ENCODE measurements at regions not wholly inside any gene's neighbourhood (a gene's known extent, or its start where the extent isn't known, plus 50 kb on each side); places are given as distances from the start of the nearest gene placed in this dataset.
"Not testable (repeated sequence)": the region's sequence is repeated elsewhere in the genome, so short reads cannot be mapped to it uniquely, and the experiment has no call there.

- Histone ChIP-seq H3K4me3 (no peak overlapping the region), H3K27ac (no peak overlapping the region)
Measured at GRCh38 chr2:40002339-40002738, 223.3 kb upstream of the THUMPD2 start.

DNA sequence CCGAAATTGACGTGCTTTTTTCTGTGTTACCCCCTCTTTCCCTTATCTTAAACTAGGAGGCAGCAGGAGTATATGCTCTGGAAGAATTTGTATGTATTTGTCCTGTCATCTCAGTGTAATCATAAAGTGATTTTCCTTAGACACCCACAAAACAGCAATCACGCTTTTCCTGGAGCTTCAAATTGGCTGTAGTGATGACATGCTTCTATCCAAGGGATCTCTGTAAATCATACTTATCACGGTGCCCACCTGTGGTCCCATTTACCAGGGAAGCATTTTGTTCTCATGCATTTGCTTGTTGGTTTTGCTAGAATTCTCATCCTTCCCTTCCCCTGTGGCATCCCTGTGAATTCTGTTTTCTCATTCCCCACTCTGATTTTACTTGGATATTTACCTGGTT is 220.8 kb upstream of the THUMPD2 start:
- H3K27ac ChIP-seq = no peak overlapping the region
- H3K4me3 ChIP-seq = no peak overlapping the region

DNA sequence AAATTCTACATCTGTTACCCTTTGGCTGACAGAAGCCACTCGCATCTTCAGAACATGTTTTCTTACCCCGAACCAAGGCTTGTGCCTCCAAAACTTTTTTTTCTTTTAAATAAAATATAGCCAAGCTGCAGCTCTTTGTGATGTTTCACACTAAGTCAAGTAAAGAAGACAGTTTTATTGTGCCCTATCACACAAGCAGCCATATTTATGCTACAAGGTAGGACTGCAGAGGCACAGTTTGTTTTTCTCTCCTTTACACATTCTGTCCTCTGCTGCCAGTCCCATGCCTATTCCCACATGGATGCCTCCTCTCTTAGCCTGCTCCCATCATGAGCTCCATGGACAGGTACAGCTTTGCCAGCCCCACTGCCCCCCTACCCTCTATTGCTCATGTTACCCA is 219.6 kb upstream of the THUMPD2 start:
- Histone ChIP-seq H3K4me3 (no peak overlapping the region), H3K27ac (no peak overlapping the region)

- no peak overlapping the region for H3K4me3 ChIP-seq
- H3K27ac ChIP-seq = no peak overlapping the region
Measured at GRCh38 chr2:39996653-39997080, 217.6 kb upstream of the THUMPD2 start.

- Histone ChIP-seq H3K4me3 (no peak overlapping the region), H3K27ac (no peak overlapping the region)
Measured at GRCh38 chr2:39995005-39995737, 216.1 kb upstream of the THUMPD2 start.

- H3K4me3 ChIP-seq = no peak overlapping the region
- no peak overlapping the region for H3K27ac ChIP-seq
Measured at GRCh38 chr2:39994151-39994550, 215.1 kb upstream of the THUMPD2 start.

- H3K27ac ChIP-seq = no peak overlapping the region
Measured at GRCh38 chr2:39991298-39991697, 212.2 kb upstream of the THUMPD2 start.

DNA sequence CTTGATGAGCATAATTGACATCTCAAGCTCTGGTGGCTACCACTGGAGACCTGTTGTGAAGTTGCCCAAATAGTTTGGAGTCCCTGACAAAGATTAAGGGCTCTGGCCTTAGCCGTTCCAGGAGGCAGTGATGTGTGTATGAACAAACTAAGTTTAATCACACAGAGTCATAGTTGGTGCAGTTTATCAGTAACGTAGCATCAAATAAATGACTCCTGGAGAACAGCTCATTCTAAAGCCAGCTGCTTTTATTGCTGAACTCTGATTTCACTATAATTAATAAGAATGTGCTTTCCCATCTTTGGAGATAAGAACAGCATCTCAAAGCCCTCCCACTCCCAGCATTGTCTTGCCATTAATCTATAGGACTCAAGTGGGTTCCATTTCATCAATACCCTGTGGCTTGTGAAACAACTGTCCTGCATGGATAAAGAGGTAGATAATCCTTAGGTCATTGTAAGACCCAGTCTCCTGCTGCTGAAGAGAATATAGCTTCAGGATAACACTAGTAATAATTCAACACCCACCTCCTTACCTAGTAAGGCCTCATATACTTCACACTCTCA is 211.4 kb upstream of the THUMPD2 start:
- Histone ChIP-seq H3K4me3 (no peak overlapping the region), H3K27ac (no peak overlapping the region)

More at GRCh38 chr2:39991298-39991697, 212.2 kb upstream of the THUMPD2 start:
- no peak overlapping the region for H3K4me3 ChIP-seq

- no peak overlapping the region for H3K4me3 ChIP-seq
- H3K27ac ChIP-seq = no peak overlapping the region
Measured at GRCh38 chr2:39989888-39990287, 210.8 kb upstream of the THUMPD2 start.

DNA sequence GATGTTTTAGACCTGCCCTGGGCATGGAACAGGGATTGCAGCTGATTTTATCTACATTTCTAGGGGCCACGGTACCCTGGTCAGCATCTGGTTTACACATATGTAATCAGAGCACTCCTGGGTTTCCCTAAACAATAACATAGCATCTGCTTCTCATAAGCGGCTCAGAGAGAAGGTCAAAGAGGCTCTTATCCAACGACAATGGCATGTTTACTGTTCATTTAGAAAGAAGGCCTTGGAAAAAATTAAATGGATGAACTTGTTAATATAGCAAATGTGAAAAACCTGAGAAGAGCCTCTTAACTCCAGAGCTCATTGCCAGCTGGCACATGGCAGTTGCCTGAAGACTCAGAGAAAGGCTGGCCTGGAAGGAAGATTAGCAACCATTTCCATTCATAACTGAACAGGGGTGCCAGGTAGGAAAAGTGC is 202.8 kb upstream of the THUMPD2 start:
- H3K4me3 ChIP-seq = no peak overlapping the region
- H3K27ac ChIP-seq = no peak overlapping the region

GRCh38 chr2:39975476-39976020 is 196.5 kb upstream of the THUMPD2 start:
- no peak overlapping the region for H3K27ac ChIP-seq

GRCh38 chr2:39968037-39968436 is 189.0 kb upstream of the THUMPD2 start:
- no peak overlapping the region for H3K27ac ChIP-seq
- H3K4me3 ChIP-seq = no peak overlapping the region

More at GRCh38 chr2:39975476-39976020, 196.5 kb upstream of the THUMPD2 start:
- H3K4me3 ChIP-seq = no peak overlapping the region

- not testable (repeated sequence) for H3K4me3 ChIP-seq
Measured at GRCh38 chr2:39960681-39961080, 181.6 kb upstream of the THUMPD2 start.

DNA sequence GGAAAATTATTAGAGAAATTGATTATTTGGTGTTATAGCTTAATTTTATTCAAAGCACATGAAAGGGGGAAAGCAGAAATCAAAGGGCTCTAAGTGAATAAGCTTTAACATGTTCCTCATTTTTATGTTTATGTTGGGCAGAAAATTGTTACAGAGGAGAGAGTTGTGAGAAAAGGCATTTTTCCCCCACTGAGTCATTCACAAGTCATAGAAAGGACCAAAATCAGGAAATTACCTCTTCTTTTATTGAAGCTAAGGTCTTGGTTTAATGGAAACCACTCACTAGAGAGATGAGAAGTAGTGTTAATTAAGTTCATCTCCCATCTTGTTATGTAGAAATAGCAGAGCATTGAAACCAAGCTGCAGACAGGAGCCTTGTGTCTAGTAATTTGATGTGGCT is 175.3 kb upstream of the THUMPD2 start:
- H3K27ac ChIP-seq = no peak overlapping the region
- no peak overlapping the region for H3K4me3 ChIP-seq

More at GRCh38 chr2:39960681-39961080, 181.6 kb upstream of the THUMPD2 start:
- H3K27ac ChIP-seq = not testable (repeated sequence)

DNA sequence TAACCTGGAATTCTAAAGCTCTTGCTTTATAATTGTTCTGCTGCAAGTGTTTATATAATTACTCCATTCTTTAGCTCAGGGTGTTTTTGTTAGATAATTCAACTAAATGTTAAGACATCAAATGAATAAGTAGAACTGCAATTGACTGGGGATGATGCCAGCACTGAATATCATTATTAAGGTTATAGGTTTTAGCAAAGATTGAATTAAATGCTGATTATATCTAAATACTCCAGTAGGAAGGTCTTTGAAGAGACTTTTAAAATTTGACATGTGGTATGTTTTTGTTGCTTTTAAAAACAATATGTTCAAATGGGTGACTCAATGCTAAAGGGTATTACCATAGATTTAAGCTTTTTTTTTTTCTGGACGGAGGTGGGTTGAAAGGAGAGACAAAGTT is 170.1 kb upstream of the THUMPD2 start:
- Histone ChIP-seq H3K27ac (no peak overlapping the region), H3K4me3 (no peak overlapping the region)

DNA sequence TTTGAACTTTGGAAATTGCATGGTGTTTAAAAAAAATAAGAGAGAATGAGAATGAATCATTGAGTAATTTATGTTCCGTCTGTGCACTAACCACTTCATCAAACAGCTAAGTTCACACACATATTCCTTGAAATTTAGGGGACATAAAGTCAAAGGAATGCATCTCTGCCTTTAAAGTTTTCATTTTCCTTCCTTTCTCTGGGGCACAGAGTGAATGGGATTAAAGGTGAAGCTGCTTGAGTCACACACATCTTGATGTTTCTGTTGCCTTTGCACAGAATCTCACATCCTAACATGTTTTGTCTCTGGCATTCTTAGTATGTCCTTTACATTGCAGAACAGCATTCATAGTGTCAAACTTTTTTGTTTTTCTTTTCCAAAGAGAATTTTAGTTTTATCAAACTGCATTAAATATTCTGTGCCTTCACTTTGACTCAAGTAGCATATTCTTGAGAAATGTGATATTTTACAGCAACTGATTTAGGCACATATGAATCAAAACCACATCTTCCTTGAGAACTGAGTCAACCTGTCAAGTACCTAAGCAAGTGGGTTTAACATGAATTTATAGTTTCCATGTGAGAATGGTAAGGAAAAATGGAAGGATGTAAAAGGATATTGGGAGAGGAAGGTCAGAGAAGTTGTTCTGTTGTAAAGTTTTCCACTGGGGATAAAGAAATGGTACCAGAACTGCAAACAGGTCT is 169.1 kb upstream of the THUMPD2 start:
- H3K27ac ChIP-seq = no peak overlapping the region
- no peak overlapping the region for H3K4me3 ChIP-seq

- Histone ChIP-seq H3K27ac (no peak overlapping the region), H3K4me3 (no peak overlapping the region)
Measured at GRCh38 chr2:39947294-39948015, 168.4 kb upstream of the THUMPD2 start.

- H3K4me3 ChIP-seq = no peak overlapping the region
- no peak overlapping the region for H3K27ac ChIP-seq
Measured at GRCh38 chr2:39942950-39943349, 163.9 kb upstream of the THUMPD2 start.

- Histone ChIP-seq H3K4me3 (no peak overlapping the region), H3K27ac (no peak overlapping the region)
Measured at GRCh38 chr2:39938035-39938835, 159.2 kb upstream of the THUMPD2 start.
